ENCODE measurements at regions not wholly inside any gene's neighbourhood (a gene's known extent, or its start where the extent isn't known, plus 50 kb on each side); places are given as distances from the start of the nearest gene placed in this dataset.

- DNase-seq (ENCODE audit: low spot score): no peak
These were observed 309.2 kb upstream of the ZMIZ1 start for GRCh38 chr10:78759456-78760120.

DNA sequence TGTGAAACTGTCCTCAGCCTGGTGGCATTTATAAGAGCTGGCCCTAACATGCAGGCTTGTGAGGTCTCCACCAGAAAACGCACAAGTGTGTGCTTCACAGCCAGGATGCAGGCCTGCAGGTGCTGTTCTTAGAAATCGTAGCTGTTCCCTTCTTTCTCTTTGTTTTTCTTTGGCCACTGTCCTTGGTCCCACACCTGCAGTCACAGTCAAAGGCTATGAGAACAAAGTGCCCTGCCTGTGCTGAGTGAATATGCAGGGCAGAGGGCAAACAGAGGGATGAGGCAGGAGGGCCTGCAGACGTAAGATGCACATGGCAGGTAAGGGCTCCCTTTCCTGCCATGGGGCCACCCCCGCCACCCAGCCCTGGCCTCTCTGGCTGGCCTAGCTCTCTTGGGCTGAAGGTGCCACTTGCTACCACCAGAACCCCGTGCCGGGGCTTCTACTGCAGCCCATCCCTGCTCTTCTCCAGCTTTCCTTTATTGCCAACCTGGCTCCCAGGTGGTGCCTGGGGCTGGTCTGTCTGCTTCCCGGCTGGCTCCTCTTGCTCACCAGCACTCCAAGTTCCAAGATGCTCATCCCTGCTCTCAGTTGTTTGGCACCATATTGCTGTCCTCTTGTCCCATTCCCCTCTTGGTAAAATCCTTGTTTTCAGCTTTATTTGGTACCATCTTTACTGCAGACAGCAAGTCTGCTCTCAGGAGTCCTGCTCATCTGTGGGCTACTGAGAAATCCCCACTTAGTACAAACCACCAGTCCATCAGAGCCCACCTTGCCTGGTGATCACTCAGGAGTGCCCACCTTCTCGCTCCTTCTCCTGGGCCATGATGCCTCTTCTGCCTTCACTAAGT is 308.1 kb upstream of the ZMIZ1 start:
- DNase-seq (ENCODE audit: low spot score): peak; percentile 60

- DNase-seq (ENCODE audit: low spot score): peak; percentile 95
These were observed 307.4 kb upstream of the ZMIZ1 start for GRCh38 chr10:78761311-78761781.

DNA sequence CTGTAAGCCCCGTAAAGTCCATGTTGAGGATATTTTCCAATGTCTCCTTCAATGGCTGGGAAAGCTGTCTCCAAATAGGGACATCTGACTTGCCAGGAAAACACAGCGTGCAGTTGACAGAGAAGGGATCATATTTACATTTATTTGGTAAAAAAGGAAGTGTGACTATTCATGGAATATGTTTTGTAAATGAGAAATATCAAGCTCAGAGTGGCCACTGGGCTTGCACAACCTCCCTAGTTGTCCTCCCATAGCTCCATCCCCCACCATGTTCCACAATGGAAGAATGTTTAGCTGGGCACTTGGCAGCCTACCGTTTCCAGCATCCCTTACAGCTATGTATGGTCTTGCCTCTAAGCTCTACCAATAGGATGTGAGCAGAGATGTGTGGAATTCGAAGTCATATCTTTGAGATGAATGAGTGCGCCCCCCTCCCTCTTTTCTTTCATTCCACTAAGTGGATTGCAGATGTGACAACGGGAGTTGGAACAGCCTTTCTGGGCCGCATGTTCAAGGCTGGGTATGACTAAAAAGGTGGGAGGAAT is 306.6 kb upstream of the ZMIZ1 start:
- no peak for DNase-seq (ENCODE audit: low spot score)

DNA sequence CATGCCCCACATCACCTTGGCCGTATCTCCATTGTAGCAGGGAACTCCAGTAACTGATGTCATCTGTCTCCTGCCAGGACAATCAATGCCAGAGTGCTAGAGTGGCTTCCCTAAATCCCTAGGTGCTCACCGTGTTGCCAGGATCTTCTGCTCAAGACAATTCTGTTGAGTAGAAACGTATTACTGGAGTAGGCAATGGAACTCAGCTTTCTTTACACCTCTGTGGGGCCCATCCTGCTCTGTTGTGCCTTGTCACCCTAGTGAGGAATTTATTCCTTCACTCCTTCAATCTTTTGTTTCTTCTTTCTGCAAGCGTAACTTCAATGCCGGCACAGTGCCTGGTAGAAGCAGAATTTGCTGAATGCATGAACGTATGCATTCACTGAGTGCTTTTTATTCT is 305.5 kb upstream of the ZMIZ1 start:
- DNase-seq (ENCODE audit: low spot score): no peak

DNA sequence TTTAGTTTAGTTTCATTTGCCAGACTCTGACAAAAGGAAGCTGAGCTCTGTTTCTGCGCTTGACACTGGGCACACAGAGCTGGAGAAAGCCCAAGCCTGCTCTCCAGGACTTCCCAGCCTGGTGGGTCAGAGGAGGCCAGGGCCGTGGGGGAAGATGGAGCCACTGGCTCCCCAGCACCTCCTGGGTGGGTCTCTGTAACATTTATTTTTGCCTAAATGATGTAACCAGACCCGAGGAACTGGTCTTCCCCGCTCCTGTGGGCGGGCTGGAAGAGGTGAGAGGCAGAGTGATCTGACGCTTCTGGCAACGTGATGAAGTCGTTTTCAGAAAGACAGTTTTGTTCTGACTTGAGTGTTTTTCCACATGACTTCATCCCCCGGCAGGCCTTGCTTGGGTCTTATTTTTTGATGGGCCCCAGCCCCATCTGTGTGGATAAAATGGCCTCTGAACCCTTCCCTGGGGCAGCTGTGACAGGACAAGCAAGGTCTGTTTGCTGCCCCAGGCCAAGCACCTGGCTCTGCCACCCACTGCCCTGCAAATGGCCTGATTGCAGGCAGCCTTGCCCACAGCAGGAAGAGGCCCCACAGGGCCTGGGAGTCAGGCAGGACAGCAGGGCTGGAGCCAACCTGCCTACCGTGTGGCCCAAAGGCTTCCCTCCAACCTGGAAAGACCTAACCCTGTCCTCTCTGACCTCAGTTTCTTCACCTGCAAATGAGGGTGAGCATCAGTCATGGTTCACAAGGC is 304.9 kb upstream of the ZMIZ1 start:
- DNase-seq (ENCODE audit: low spot score): no peak

- no peak for DNase-seq (ENCODE audit: low spot score)
These were observed 304.3 kb upstream of the ZMIZ1 start for GRCh38 chr10:78764436-78764835.

DNA sequence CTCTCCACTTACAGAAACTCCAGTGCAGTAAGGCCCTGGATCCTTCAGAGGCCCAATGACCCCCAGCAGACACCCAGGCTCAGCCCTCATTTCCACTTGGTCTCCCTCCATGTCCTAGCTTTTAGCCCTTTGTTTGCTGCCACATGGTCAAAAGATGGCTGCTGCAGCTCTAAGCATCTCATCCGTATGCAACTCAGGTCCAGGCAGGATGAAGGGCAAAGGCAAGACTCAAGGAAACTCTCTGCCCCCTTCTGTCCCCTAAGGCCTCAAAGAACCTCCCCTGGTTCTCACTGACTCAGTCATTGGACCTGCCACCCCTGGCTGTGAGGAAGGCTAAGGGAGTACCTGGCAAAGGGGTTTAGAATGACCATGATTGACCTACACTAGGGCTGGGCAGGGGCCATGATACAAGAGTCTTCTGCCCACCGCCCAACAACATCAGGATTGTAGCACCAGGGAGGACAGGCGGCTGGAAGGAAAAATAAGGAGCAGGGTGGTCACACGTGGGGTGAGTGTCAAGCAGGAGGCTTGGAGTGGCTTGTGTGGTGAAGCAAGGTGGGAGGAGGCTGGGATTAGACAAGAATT is 303.8 kb upstream of the ZMIZ1 start:
- no peak for DNase-seq (ENCODE audit: low spot score)

- no peak for DNase-seq (ENCODE audit: low spot score)
These were observed 302.9 kb upstream of the ZMIZ1 start for GRCh38 chr10:78765726-78766335.

GRCh38 chr10:78766603-78767002 is 302.2 kb upstream of the ZMIZ1 start:
- DNase-seq (ENCODE audit: low spot score): no peak

DNA sequence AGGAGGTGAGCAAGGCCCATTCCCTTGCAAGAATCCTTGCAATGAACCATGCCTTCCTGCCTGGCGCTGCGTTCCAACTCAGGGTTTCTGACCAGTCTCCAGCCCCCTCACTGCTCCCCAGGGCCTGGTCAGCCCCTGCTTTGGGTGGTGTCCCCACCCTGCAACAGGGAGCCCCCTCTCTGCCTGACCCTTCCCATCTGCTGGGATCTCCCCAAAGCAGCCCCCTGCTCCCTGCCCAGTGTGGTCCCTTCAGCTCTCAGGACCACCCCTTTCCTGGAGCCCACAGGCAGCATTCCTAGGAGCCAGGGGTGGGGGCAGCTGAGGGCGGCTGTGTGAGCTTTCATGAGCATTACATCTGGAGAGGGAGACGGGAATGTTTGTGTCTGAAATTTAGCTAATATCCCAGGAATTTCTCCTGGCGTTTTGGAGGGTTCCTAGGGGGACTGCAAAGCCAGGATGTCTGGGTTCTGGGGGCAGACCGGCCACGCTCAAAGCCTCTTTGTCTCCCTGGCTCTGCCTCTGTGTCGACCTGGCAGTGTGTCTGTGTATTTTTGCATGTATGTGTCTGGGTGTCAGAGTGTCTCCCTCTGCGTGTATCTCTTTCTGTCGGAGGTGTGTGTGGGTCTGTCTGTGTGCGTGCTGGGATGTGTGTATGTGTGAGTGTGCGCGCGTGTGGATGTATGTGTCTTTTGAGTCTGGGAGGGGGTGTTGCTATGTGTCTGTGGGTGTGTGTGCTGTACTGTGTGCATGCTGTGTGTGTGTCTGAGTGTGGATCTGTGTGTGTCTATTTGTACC is 300.5 kb upstream of the ZMIZ1 start:
- DNase-seq (ENCODE audit: low spot score): no peak

DNA sequence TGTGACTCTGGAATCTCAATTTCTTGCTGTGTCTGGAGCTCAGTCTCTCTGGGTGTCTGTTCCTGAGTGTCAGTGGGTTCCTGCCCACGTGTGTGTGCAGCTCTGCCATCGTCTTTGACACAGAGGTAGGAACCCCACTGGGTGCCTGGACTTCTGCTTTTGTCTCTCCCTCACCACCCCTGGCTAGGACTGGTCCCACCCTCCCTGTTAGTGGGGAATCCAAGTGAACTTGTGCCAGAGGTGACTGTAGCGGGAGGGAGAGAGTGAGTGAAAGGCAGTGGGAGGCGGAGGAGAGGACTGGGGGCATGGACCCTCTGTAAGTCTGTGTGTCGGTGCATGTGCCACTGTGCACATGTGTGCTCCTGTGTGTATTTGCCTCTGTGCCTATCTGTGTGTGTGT is 299.9 kb upstream of the ZMIZ1 start:
- DNase-seq (ENCODE audit: low spot score): no peak

DNA sequence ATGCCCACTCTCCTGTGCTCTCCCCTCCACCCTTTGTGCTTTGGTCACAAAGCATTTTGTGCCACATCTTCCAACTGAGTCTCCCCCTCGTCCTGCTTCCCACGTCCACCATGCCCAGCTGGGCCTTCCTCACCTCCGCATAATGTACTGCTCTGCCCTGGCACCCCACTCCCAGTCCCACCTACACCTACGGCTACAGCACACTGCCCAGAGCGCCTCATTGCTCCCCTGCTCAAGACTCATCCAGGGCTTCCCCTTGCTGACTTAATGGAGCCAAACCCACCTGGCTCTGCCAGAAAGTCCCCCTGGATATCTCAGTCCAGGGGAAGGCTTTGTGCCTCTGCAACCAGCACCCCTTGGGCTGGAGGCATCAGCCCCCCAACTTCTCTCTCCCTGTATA is 299.2 kb upstream of the ZMIZ1 start:
- no peak for DNase-seq (ENCODE audit: low spot score)

GRCh38 chr10:78770167-78771090 is 298.3 kb upstream of the ZMIZ1 start:
- DNase-seq (ENCODE audit: low spot score): no peak

DNA sequence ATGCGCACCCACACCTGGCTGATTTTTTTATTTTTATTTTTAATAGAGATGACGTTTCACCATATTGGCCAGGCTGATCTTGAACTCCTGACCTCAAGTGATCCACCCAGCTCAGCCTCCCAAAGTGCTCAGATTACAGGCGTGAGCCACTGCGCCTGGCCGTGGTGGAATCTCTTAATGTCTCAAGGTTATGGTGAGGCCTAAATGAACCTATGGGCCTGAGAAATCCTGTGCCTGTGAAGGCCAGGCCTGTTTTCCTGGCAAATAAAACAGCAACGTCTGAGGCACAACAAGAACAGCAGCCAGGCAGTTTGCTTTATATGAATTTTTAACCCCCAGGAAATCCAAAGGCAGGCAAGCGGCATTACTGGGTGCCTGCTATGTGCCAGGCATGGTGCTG is 297.5 kb upstream of the ZMIZ1 start:
- DNase-seq (ENCODE audit: low spot score): no peak

DNA sequence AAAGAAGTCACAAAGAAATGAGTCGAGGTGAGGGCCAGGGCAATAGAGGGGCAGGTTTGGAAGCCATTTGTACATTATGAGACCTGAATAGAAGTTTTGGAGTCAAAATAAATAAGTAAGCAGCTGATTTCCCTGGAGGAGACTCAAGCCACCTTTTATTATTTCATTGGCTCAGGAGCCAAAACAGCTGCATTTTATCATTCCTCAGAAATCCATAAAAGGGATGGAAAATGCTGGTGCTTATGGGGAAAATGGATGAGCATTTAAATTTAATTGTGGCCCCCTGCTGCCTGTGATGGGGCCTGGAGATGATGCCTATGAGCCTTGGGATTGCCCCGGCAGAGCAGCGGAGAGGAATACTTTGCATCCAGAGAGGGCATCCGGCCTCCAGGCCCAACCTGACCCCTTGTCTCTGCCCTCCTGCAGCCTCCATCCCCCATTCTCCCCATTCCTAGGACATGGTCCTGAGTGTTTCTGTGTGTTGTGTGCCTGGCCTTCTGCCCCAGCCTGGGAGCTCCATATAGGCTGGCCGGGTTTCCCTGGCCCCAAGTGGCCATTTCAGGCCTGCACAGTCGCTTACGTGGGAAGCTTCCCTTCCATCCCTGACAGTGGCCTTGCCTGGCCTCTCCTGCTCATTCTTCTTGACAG is 296.8 kb upstream of the ZMIZ1 start:
- DNase-seq (ENCODE audit: low spot score): no peak

DNA sequence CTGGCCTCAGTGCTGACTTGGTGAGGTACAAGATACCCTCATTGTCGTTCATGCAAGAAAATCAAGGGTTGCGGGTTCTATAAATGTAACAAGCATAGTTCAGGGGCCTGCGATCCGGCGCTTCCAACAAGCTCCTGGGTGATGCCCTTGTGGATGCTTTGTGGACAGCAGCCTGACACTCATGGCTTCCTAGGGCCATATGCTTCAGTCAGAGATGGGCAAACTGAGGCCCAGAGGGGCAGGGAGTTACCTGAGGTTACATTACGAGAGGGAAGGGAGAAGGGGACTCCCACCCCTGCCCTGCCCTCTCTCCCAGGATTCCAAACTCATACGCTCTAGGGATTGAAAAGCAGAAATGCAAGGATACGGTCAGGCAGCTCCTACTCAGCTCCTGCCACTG is 296.3 kb upstream of the ZMIZ1 start:
- no peak for DNase-seq (ENCODE audit: low spot score)

DNA sequence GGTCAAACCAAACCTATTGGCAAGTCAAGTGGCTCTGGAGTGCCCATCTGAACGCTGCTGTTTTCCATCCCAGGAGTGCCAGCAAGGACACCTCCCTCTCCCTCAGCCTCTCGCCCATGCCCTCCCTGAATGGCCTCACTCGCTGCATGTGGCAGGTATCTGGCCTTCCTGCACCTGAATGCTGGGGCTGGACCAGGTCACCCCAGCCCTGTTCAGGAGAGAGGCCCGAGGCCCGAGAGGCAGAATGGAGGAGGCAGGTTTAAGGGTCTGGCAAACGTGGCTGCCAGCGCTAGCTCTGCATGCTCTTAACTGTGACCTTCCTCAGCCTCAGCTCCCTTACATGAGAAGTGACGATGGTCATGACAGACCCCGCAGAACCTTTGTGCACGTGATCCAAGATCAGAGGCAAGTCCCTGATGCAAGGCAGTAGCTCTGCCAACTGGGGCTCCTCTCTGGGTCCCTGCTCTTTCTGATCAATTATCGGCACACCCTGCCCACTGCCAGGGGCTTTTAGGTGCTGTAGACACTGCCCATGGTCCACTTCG is 295.7 kb upstream of the ZMIZ1 start:
- no peak for DNase-seq (ENCODE audit: low spot score)

- DNase-seq (ENCODE audit: low spot score): no peak
These were observed 294.2 kb upstream of the ZMIZ1 start for GRCh38 chr10:78774614-78774998.
